Tibial nerve (tissue), 4 donors: ENCODE measurements at regions not wholly inside any gene's neighbourhood (a gene's known extent, or its start where the extent isn't known, plus 50 kb on each side); places are given as distances from the start of the nearest gene placed in this dataset.

Experiments used
- EP300 ChIP-seq, 2 donors: sonication (generic); formaldehyde crosslinking; IDR thresholded peaks; one replicate each; pipeline ENCODE4 v1.6.1; 2017; ENCODE audit warnings: antibody characterized with exemption in 2 of 2, mild to moderate bottlenecking in 1 of 2
- POLR2A ChIP-seq, 2 donors: fragments of 450-650 bp; IDR thresholded peaks; one replicate each; pipeline ENCODE4 v1.6.1; 2017; ENCODE audit warnings: antibody characterized with exemption in 2 of 2, mild to moderate bottlenecking in 2 of 2, moderate library complexity in 2 of 2
- TF ChIP-seq, protein P1 (sequence below), 5 experiments: fragments of 200-600 bp in 3 of 5; fragments of 450-650 bp in 2 of 5; sonication (generic) in 3 of 5; IDR thresholded peaks; one replicate each; pipeline ENCODE4 v1.5.1; 2016 to 2019; ENCODE audit warnings: antibody characterized with exemption in 5 of 5, mild to moderate bottlenecking in 3 of 5, moderate library complexity in 2 of 5

DNA sequence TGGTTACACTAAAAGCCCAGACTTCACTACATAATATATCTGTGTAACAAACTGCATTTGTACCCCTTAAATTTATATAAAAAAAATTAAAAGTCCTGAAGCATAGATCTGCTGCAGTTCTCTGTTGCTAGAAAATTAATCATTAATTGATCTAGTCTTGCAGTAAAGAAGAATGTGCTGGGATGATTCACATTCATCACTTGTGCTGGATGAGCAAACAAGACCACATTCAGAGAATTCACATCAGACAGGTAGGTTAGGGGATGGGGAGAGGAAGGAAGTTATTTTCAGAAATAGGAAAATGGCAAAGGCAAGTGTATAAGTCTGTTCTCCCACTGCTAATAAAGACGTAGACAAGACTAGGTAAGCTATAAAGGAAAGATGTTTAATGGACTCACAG, 1019.0 kb downstream of the KCNMA1 start:
- TF ChIP-seq, protein P1, sequence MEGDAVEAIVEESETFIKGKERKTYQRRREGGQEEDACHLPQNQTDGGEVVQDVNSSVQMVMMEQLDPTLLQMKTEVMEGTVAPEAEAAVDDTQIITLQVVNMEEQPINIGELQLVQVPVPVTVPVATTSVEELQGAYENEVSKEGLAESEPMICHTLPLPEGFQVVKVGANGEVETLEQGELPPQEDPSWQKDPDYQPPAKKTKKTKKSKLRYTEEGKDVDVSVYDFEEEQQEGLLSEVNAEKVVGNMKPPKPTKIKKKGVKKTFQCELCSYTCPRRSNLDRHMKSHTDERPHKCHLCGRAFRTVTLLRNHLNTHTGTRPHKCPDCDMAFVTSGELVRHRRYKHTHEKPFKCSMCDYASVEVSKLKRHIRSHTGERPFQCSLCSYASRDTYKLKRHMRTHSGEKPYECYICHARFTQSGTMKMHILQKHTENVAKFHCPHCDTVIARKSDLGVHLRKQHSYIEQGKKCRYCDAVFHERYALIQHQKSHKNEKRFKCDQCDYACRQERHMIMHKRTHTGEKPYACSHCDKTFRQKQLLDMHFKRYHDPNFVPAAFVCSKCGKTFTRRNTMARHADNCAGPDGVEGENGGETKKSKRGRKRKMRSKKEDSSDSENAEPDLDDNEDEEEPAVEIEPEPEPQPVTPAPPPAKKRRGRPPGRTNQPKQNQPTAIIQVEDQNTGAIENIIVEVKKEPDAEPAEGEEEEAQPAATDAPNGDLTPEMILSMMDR (IDR thresholded peaks at IDR 0.05), result no peak
- TF ChIP-seq POLR2A (IDR thresholded peaks at IDR 0.05), result no peak
- TF ChIP-seq EP300 (IDR thresholded peaks at IDR 0.05), result no peak
